ENCODE measurements at regions not wholly inside any gene's neighbourhood (a gene's known extent, or its start where the extent isn't known, plus 50 kb on each side); places are given as distances from the start of the nearest gene placed in this dataset.
"Not testable (repeated sequence)": the region's sequence is repeated elsewhere in the genome, so short reads cannot be mapped to it uniquely, and the experiment has no call there.

GRCh38 chr3:6062261-6063187, 798.4 kb upstream of the GRM7 start:
- no peak for DNase-seq

DNA sequence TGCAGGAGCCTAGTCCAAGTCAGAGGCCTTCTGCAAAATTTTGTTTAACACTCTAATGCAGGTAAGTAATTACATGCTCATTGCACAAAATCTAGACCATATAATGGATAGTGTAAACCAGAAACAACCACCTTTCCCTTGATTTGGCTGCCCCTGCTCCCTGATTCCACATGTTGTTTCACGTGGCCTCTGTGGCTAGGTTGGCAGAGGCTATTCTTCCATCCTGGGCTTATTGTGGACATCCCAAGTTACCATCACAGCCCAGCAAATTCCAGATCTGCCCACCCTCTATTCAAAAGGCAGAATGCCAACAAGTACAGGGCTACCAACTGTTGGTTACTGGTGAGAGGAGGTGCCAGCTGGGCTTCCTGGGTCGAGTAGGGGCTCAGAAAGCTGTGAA, 794.5 kb upstream of the GRM7 start:
- no peak for DNase-seq

GRCh38 chr3:6066868-6067578, 793.9 kb upstream of the GRM7 start:
- not testable (repeated sequence) for DNase-seq

DNA sequence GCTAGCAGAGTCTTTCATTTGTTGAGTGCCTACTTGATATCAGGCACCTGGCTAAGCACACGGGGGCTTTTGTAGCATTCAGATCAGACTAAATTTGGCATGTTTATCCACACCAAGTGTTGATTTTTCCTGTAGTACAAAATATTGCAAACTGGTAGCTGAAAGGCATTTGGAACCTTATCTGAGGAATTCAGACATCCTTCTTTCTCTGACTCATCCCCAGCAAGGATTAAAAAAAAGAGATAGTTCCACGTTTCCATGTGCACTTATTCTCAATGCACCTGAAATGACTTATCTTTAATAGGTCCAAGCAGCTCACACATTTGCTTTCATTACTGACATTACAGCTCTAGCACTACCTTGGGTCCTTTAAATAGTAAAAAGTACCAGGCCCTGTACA, 786.0 kb upstream of the GRM7 start:
- DNase-seq = no peak

- no peak for DNase-seq
Measured at GRCh38 chr3:6078436-6078835, 782.5 kb upstream of the GRM7 start.

DNA sequence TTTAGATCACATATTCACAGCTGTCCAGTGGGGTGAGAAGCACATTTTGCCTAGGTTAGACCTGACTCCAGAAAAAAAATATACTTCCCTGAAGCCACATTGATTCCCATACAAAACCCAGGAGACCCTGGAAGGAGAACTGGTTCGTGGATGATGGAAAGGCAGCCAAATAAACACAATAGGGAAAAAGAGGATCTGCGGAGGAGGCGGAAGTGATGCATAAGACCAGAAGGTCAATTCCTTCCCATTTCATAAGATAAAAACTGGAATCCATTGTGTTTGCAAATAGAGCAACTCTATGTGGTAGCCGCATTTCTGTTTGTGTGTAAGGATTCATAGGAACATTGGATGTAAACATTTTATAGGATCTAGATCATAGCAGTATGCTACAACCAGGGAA, 781.9 kb upstream of the GRM7 start:
- DNase-seq = no peak

GRCh38 chr3:6079561-6080179, 781.2 kb upstream of the GRM7 start:
- no peak for DNase-seq

DNA sequence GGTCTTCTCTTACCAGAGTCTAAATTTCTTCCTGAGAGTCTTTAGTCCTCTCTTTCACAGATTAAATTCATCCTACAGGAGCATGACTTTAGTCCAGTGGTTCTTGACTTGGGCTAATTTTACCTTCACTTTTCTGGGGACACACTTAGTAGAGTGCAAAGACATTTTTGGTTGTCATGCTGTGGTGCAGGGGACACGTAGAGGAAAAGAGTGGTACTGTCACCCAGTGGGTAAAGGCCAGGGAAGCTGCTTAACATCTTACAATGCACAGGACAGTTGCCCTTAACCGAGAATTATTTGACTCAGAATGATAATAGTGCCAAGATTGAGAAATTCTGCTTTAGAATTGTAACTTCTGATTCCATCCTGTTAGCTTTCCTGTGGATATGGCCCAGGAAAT, 772.5 kb upstream of the GRM7 start:
- DNase-seq = no peak

- DNase-seq = no peak
Measured at GRCh38 chr3:6089780-6090179, 771.1 kb upstream of the GRM7 start.

GRCh38 chr3:6091262-6091661, 769.7 kb upstream of the GRM7 start:
- DNase-seq = no peak

- DNase-seq = no peak
Measured at GRCh38 chr3:6095006-6095405, 765.9 kb upstream of the GRM7 start.

- no peak for DNase-seq
Measured at GRCh38 chr3:6097021-6097420, 763.9 kb upstream of the GRM7 start.

DNA sequence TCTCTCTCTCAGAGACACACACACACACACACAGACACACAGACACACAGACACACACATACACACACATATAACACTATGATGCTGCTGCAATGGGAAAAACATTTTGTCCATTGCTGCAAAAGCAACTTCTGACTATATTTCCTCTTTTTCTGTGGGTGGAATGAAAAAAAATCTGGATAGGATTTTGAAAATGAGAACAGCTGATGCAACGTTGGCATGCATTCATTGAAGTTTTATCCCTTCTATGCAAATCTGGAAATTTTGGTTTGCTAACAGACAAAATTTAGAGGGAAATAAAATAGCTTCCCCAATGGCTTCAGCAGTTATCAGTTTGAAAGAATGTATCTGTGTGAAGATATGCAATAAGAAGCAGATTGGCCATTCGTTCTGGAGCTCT, 763.4 kb upstream of the GRM7 start:
- no peak for DNase-seq

- no peak for DNase-seq
Measured at GRCh38 chr3:6098516-6099157, 762.3 kb upstream of the GRM7 start.

DNA sequence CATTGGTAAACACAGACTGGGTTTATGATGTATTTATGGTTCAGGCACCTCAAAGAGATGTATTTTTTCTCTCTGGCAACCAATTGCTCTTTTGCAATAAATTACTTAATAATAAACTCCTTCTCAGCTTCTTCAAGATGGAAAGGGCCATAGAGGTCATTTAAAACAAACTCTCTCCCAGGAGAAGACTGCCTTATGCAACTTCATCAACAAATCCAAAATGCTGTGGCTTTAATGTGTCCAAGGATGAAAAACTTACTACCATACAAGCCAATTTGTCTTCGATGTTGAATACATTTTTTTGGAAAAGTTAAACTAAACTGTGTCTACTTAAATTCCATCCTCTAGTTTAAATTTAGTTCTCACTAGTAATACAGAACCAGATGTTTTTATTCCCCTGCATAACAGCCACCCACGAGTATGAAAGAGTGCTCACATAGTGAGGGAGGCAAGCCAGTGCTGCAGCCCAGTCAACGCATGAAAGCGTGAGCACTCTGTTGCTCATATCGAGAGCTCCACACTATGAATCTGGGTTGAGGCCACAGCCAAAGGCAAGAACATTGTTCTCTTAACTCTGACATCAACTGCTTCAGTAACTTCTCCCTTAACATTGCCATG, 761.3 kb upstream of the GRM7 start:
- no peak for DNase-seq

- no peak for DNase-seq
Measured at GRCh38 chr3:6105187-6105586, 755.7 kb upstream of the GRM7 start.

DNA sequence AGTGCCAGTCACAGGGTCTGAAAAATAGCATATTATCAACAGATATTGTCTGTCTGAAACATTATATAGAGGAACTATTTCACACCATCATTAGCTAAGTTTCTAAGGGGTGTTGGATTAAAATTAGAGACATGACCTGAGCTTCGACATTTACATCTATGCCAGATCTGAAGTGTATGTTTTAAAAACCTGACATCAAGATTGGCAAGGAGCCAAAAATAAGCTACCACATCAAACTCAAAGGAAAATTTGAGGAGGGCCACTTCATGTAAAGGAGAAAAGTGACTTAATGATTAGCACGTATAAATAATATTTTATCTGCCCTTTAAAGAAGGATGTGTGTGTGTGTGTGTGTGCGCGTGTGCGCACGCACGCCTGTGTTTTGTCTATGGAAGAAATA, 752.0 kb upstream of the GRM7 start:
- no peak for DNase-seq

DNA sequence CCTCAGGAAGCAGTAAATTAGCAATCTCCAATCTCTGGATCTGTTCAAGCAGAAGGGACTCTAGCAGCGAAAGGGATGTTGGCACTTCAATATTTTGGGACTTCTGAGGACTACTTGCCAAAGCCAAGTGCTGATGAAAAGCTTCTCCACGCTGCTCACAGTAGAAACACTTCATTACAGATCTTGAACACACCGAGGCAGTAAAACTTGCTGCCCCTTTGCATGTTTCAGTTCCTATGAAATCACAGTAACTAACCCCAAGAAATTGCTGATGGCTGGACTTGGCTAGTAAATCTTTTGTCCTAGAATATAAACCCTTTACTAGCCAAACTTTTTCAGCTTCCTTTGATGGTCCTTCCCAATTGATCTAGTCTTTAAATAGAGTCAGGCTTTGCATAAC, 750.5 kb upstream of the GRM7 start:
- no peak for DNase-seq

DNA sequence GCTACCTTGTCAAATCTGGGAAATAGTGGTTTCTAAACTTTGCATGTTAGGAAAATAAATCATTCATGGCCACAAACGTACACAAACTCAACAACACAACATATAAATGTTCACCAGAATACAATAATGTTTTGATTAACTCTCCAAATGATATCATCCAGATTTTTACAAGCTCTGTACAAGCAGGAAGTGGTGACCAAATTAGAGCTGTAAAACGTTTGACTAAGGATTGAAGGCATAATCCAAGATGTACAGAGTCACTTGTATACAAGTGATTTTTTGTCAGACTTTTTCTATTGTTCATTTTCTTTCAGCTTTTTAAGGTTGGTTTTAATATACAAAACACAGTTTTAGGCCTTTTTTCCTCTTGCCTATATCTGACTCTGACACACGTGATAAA, 748.4 kb upstream of the GRM7 start:
- no peak for DNase-seq

- DNase-seq = no peak
Measured at GRCh38 chr3:6113338-6113737, 747.6 kb upstream of the GRM7 start.

DNA sequence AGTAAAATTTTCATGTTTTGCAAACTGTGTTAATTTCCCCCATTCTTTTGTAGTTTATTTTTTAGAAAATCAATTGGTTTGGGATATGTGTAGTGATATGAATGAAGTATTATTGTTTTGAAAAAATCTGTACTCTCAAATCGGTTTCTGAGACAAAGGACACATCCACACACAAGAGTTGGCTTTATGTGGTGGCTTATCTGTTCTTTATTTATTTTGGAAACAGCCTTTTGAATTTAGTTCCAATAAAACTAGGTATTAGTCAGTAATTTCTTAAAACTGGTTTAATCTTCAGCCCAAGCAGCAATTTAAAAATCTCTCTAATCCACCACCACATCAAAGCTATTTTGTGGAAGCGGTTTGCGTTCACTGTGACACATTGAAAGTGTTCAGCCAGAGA, 741.5 kb upstream of the GRM7 start:
- DNase-seq = no peak

DNA sequence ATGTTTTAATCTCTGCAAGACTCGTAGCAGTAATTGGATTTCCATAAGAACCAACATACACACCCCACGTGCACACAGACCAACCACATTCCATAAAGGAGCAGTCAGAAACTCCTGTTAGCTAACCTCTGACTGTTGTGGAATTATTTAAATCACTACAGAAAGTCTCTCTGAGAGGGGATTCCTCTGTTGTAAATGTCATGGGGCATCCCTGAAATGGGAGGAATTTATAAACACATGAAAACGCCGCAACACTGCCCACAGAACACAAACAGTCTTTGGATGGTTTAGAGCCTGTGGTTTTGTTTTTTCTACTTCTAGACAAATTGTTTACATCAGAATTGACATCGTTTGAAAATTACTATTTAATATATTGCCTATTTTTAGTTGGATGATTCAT, 740.1 kb upstream of the GRM7 start:
- no peak for DNase-seq

DNA sequence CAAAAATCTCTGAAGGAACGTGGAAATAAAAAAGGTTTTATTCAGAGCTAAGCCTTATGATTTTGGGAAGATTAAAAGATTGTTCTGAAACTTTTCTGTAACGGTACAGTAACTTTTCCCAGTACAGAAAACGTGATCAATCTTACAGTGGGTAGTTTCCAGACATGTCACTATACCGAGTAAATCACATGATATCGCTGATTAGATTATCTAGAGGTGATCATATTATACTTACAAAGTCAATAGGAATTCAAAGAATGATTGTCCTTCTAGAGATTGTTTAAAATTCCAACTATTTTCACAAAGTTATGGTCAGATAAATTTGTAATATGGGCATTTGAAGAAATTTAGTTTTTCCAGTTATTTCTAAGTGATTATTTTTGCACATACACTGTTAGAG, 736.0 kb upstream of the GRM7 start:
- DNase-seq = no peak
